ENCODE measurements at regions not wholly inside any gene's neighbourhood (a gene's known extent, or its start where the extent isn't known, plus 50 kb on each side); places are given as distances from the start of the nearest gene placed in this dataset.

- no peak overlapping the region for H3K4me3 ChIP-seq (ENCODE audit: low read depth, low read length)
- no peak for TF ChIP-seq CTCF (IDR thresholded peaks at IDR 0.05; ENCODE audit: low read depth, low read length)
These were observed 437.7 kb downstream of the RPS24 start for GRCh38 chr10:78471326-78471722.

DNA sequence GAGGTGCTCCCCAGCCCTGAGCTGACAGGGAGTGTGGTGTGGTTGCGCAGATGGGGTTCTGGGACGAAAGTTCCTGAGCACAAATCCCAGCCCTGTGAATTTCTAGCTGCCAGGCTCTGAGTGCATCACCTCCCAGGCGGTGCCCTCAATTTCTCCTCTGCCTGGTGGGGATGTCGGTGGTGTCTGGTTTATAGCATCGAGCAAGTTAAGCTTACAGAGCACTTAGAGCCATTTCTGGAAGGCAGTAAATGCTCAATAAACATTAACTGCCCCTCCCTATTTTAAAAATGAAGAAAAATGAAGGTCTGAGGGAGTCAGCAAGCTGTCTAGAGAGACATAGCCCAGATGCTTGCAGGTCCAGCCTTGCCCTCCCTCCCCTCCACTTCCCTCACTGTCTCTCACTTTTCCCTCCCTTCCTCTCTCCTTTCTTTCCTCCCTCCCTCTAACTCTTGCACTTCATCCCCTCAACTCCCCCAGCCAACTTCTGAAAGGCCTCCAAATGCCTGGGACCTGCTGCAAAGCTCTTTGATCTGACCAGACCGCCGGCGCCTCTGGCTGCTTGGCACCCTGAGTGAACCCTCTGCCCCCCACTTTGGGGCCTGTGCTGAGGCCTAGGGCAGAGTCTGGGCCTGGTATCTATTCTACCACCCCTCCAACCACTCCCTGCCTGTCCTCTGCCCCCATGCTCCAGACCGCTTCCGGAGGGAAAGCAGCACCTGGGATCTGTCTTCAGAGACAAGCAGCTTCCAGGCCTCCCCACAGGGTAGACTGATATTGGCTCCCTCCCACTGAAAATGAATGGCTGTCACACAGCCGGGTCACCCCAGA is 438.3 kb downstream of the RPS24 start:
- H3K4me3 ChIP-seq (ENCODE audit: low read depth, low read length) = no peak overlapping the region
- TF ChIP-seq CTCF (IDR thresholded peaks at IDR 0.05; ENCODE audit: low read depth, low read length) = no peak

DNA sequence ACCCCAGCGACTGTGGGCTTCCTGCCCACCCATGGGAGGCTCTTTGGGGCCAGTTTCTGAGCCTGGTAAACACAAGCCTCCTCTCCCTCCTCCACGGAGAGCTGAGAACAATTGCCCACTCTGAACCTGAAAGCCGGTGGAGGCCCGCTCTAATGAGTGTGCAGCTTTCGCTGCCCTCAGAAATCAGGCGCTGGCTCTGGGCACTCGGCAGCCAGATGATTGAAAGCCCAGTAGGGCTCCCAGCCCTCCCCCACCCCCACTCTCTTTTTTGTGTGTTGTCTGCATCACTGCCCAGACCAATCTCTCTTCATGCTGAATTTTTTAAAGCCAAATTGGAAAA is 438.9 kb downstream of the RPS24 start:
- H3K4me3 ChIP-seq (ENCODE audit: low read depth, low read length) = no peak overlapping the region
- TF ChIP-seq CTCF (IDR thresholded peaks at IDR 0.05; ENCODE audit: low read depth, low read length) = no peak

DNA sequence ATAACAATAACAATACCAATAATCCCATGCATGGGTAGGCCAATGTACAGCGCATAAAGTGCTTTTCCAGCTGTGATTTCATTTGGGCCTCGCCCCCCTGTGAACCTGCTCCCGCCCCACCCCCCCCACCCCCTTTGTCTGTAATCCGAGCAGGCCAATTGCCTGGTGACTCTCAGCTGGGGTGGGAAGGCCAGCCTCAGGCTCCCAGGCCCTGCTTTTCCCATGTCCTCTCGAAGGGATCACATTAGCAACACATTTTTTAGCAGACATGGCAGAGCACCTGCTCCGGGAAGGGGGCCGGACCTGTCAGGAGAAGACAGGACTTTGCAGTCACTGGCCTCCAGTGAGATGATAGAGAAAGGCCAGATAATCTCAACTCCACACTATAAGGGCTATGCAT is 439.3 kb downstream of the RPS24 start:
- no peak for TF ChIP-seq CTCF (IDR thresholded peaks at IDR 0.05; ENCODE audit: low read depth, low read length)
- H3K4me3 ChIP-seq (ENCODE audit: low read depth, low read length) = no peak overlapping the region

DNA sequence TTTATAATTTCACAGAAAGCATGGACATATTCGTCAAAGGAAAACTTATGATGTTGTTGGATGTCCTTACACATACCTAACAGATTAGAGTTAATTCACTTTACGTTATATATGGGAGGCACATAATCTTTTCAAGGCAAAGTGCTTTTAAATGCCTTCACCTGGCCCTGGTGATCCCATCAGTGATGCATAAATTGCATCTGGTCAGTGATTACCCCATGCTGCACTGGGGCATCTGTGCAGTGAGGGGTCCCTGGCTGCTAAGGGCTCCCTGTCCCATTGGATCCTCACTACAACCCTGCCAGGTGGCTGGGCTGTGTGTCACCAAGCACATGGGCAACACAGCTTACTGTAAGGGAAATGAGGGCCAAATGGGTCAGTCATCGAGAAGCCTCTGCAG is 441.1 kb downstream of the RPS24 start:
- H3K4me3 ChIP-seq (ENCODE audit: low read depth, low read length) = no peak overlapping the region
- no peak for TF ChIP-seq CTCF (IDR thresholded peaks at IDR 0.05; ENCODE audit: low read depth, low read length)

DNA sequence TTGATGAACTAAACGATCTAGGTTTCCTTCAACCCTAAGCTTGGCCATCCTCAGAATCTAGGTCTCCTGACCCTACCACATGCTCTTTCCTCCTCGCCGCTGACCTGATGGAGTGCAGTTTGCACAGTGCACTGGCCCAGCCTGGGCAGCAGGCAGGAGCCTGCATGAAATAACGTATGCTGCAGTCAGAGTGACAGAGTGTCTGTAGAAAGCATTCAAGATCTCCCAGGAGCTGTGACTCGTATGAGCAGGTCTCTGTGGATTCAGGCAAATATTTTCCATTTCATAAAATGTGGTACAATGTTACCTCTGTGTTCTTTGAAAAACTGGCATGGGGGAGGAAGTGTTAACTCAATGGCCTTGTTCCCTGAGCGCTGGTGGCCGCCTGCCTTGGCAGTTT is 441.8 kb downstream of the RPS24 start:
- TF ChIP-seq CTCF (IDR thresholded peaks at IDR 0.05; ENCODE audit: low read depth, low read length) = no peak
- H3K4me3 ChIP-seq (ENCODE audit: low read depth, low read length) = no peak overlapping the region

GRCh38 chr10:78476156-78476555 is 442.5 kb downstream of the RPS24 start:
- TF ChIP-seq CTCF (IDR thresholded peaks at IDR 0.05; ENCODE audit: low read depth, low read length) = no peak
- no peak overlapping the region for H3K4me3 ChIP-seq (ENCODE audit: low read depth, low read length)
